Neural cell (in vitro differentiated cells): ENCODE measurements at regions not wholly inside any gene's neighbourhood (a gene's known extent, or its start where the extent isn't known, plus 50 kb on each side); places are given as distances from the start of the nearest gene placed in this dataset.
A peak's percentile ranks its signal among the peaks of the same experiment; 100 is the strongest.

ENCODE experiments used
- H2AFZ ChIP-seq: fragments of 200-600, 300-800 bp; sonication (generic), shearing (Covaris generic); 2 replicates; pipeline ENCODE4 v1.6.0; 2014; ENCODE audit warnings: low read depth, mild to moderate bottlenecking, antibody characterized with exemption, low read length, moderate library complexity
- H3F3A ChIP-seq: fragments of 200-600 bp; shearing (Covaris generic); 2 replicates; pipeline ENCODE4 v1.6.1; 2016; ENCODE audit warnings: mild to moderate bottlenecking, moderate library complexity, mixed read lengths, antibody characterized with exemption, low read length; ENCODE audit not compliant: insufficient read depth, poor library complexity, severe bottlenecking
- H3K27ac ChIP-seq: fragments of 200-600, 300-800 bp; sonication (generic), shearing (Covaris generic); 2 replicates; pipeline ENCODE4 v1.5.1; 2014; ENCODE audit warnings: mild to moderate bottlenecking, low read length, moderate library complexity
- H3K27me3 ChIP-seq: fragments of 300-800, 200-600 bp; sonication (generic), shearing (Covaris generic); 2 replicates; pipeline ENCODE4 v1.6.0; 2014; ENCODE audit warnings: mild to moderate bottlenecking, low read depth, low read length, moderate library complexity; ENCODE audit not compliant: insufficient read depth
- H3K36me3 ChIP-seq: fragments of 300-800, 200-600 bp; sonication (generic), shearing (Covaris generic); 2 replicates; pipeline ENCODE4 v1.5.1; 2014; ENCODE audit warnings: mild to moderate bottlenecking, antibody characterized with exemption, low read length, moderate library complexity; ENCODE audit not compliant: insufficient read depth
- H3K4me2 ChIP-seq: fragments of 300-800, 200-600 bp; sonication (generic), shearing (Covaris generic); 2 replicates; pipeline ENCODE4 v1.6.0; 2014; ENCODE audit warnings: mild to moderate bottlenecking, low read length
- H3K4me3 ChIP-seq: fragments of 300-800, 200-600 bp; sonication (generic), shearing (Covaris generic); 2 replicates; pipeline ENCODE4 v1.5.1; 2014; ENCODE audit warnings: mild to moderate bottlenecking, low read length, moderate library complexity
- H3K79me2 ChIP-seq: fragments of 200-600 bp; shearing (Covaris generic); replicated peaks from 2 replicates; pipeline ENCODE4 v1.6.0; 2014; ENCODE audit warnings: mild to moderate bottlenecking, low read length, moderate library complexity; ENCODE audit not compliant: insufficient read depth
- H3K9ac ChIP-seq: fragments of 300-800, 200-600 bp; sonication (generic), shearing (Covaris generic); 2 replicates; pipeline ENCODE4 v1.6.1; 2016; ENCODE audit warnings: mild to moderate bottlenecking, low read length, mixed read lengths
- H3K9me2 ChIP-seq: fragments of 200-600 bp; shearing (Covaris generic); 2 replicates; pipeline ENCODE4 v1.6.1; 2016; ENCODE audit warnings: mild to moderate bottlenecking, low read length, mixed read lengths; ENCODE audit not compliant: insufficient read depth
- H3K9me3 ChIP-seq: fragments of 200-600, 300-800 bp; sonication (generic), shearing (Covaris generic); 2 replicates; pipeline ENCODE4 v1.6.1; 2016; ENCODE audit warnings: mild to moderate bottlenecking, mixed run types, low read length, moderate library complexity, mixed read lengths
- H4K20me1 ChIP-seq: fragments of 200-600 bp; shearing (Covaris generic); 2 replicates; pipeline ENCODE4 v1.6.1; 2016; ENCODE audit warnings: mild to moderate bottlenecking, mixed run types; ENCODE audit not compliant: insufficient read depth
- EP300 ChIP-seq: fragments of 450-650 bp; conservative IDR thresholded peaks from 2 replicates; pipeline ENCODE4 v1.6.1; 2014; ENCODE audit warnings: antibody characterized with exemption, mild to moderate bottlenecking, moderate library complexity; ENCODE audit not compliant: poor library complexity, severe bottlenecking
- EZH2 ChIP-seq: fragments of 200-600, 300-800 bp; shearing (Covaris generic), sonication (generic); IDR thresholded peaks from 2 replicates; pipeline ENCODE4 v1.6.1; 2014; ENCODE audit warnings: antibody characterized with exemption, low read length, borderline replicate concordance, mild to moderate bottlenecking; ENCODE audit not compliant: insufficient read depth, poor library complexity, severe bottlenecking
- MXI1 ChIP-seq: fragments of 450-650 bp; conservative IDR thresholded peaks from 2 replicates; pipeline ENCODE4 v1.6.1; 2014; ENCODE audit warnings: antibody characterized with exemption, mild to moderate bottlenecking; ENCODE audit not compliant: poor library complexity, severe bottlenecking
- POLR2AphosphoS5 ChIP-seq: IDR thresholded peaks from 2 replicates; pipeline ENCODE4 v1.6.1; 2012
- RAD21 ChIP-seq: fragments of 450-650 bp; conservative IDR thresholded peaks from 2 replicates; pipeline ENCODE4 v1.6.1; 2014; ENCODE audit warnings: antibody characterized with exemption, mild to moderate bottlenecking, moderate library complexity
- SMC3 ChIP-seq: fragments of 450-650 bp; conservative IDR thresholded peaks from 2 replicates; pipeline ENCODE4 v1.6.1; 2014; ENCODE audit warnings: antibody characterized with exemption, mild to moderate bottlenecking, moderate library complexity; ENCODE audit not compliant: poor library complexity
- TAF1 ChIP-seq: IDR thresholded peaks from 2 replicates; pipeline ENCODE4 v1.6.1; 2012; ENCODE audit warnings: low read depth
- TF ChIP-seq, protein P1 (sequence below): fragments of 450-650 bp; IDR thresholded peaks from 2 replicates; pipeline ENCODE4 v1.5.1; 2014; ENCODE audit warnings: antibody characterized with exemption, mild to moderate bottlenecking, moderate library complexity; ENCODE audit not compliant: poor library complexity, severe bottlenecking
- TF ChIP-seq, protein P2 (sequence below): IDR thresholded peaks from 2 replicates; pipeline ENCODE4 v1.6.1; 2012; ENCODE audit warnings: borderline replicate concordance

DNA sequence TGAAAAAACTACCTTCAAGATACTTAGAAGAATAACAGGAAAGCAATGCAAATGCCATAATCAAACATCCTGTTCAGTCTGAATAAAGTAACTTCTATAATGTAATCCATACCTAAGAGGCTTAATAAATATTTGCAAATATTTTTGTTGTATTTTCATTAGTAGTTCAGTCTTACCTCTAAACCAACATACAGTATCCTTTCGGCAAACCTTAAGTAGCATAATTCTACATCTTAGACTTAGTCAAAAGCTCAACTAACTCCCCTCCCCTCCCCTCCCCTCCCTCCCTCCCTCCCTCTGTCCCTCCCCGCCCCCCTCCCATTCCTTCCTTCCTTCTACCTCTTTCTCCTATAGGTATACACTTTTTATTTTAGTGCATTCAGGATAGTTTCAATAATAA, 1373.2 kb downstream of the SUCLG1 start:
- no peak overlapping the region for H3K27ac ChIP-seq
- no peaks in the 10 kb centered on the region for H4K20me1 ChIP-seq
- H3K4me3 ChIP-seq = no peak overlapping the region
- H3K9ac ChIP-seq = no peak overlapping the region
- no peaks in the 10 kb centered on the region for H3K9me3 ChIP-seq
- H3F3A ChIP-seq = no peaks in the 10 kb centered on the region
- no peak overlapping the region for H3K4me2 ChIP-seq
- TF ChIP-seq EZH2 (no peak), EP300 (no peak), RAD21 (no peak), SMC3 (no peak), POLR2AphosphoS5 (no peak), MXI1 (no peak), TAF1 (no peak)
- TF ChIP-seq, protein P1, sequence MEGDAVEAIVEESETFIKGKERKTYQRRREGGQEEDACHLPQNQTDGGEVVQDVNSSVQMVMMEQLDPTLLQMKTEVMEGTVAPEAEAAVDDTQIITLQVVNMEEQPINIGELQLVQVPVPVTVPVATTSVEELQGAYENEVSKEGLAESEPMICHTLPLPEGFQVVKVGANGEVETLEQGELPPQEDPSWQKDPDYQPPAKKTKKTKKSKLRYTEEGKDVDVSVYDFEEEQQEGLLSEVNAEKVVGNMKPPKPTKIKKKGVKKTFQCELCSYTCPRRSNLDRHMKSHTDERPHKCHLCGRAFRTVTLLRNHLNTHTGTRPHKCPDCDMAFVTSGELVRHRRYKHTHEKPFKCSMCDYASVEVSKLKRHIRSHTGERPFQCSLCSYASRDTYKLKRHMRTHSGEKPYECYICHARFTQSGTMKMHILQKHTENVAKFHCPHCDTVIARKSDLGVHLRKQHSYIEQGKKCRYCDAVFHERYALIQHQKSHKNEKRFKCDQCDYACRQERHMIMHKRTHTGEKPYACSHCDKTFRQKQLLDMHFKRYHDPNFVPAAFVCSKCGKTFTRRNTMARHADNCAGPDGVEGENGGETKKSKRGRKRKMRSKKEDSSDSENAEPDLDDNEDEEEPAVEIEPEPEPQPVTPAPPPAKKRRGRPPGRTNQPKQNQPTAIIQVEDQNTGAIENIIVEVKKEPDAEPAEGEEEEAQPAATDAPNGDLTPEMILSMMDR = no peak
- TF ChIP-seq, protein P2, sequence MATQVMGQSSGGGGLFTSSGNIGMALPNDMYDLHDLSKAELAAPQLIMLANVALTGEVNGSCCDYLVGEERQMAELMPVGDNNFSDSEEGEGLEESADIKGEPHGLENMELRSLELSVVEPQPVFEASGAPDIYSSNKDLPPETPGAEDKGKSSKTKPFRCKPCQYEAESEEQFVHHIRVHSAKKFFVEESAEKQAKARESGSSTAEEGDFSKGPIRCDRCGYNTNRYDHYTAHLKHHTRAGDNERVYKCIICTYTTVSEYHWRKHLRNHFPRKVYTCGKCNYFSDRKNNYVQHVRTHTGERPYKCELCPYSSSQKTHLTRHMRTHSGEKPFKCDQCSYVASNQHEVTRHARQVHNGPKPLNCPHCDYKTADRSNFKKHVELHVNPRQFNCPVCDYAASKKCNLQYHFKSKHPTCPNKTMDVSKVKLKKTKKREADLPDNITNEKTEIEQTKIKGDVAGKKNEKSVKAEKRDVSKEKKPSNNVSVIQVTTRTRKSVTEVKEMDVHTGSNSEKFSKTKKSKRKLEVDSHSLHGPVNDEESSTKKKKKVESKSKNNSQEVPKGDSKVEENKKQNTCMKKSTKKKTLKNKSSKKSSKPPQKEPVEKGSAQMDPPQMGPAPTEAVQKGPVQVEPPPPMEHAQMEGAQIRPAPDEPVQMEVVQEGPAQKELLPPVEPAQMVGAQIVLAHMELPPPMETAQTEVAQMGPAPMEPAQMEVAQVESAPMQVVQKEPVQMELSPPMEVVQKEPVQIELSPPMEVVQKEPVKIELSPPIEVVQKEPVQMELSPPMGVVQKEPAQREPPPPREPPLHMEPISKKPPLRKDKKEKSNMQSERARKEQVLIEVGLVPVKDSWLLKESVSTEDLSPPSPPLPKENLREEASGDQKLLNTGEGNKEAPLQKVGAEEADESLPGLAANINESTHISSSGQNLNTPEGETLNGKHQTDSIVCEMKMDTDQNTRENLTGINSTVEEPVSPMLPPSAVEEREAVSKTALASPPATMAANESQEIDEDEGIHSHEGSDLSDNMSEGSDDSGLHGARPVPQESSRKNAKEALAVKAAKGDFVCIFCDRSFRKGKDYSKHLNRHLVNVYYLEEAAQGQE = no peak
- no peak overlapping the region for H2AFZ ChIP-seq
- H3K9me2 ChIP-seq = no peaks in the 10 kb centered on the region
- no peaks in the 10 kb centered on the region for H3K36me3 ChIP-seq
- H3K27me3 ChIP-seq = no peaks in the 10 kb centered on the region
- no peaks in the 10 kb centered on the region for H3K79me2 ChIP-seq

DNA sequence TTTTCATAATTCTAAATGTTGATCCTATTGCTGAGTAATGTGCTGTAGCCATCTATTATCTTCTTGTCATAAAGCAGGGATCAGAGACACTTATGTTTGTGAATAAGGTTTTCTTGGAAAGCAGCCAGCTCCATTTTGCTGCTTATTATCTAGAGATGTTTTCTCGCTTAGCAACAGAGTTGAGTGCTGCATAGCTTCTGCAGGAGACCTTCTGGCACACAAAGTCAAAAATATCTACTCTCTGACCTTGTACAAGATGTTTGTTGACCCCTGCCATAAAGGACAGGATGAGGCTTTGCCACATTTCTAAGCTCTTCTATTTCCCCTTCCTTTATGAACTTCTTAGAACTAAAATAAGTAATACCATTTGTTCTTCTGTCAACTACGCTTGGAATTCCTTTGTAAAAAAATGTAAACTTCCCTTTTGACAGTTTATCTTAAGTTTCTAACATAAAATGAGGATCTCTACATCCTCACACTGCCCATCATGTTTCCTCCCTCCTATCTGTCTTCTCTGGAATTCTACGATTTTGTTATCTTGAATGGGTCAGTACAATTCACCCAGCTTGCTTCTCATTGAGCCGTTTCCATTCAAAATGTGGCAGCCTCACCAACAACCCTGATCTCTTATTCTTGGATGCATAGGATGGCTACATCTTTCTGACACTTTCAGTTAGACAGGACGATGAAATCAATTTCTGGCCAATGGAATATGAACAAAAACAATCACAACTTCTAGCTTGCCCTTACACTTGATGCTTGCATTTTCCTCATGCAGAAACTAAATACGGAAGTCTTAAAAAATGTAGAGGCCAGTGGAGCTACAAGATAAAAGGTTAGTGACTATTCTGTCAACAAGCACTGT, 1377.0 kb downstream of the SUCLG1 start:
- TF ChIP-seq POLR2AphosphoS5 = no peak
- TF ChIP-seq SMC3 = no peak
- TF ChIP-seq, protein P2 = no peak
- TF ChIP-seq RAD21 = no peak
- TF ChIP-seq, protein P1 = no peak
- TF ChIP-seq EZH2 = no peak
- no peak for TF ChIP-seq EP300
- no peak for TF ChIP-seq TAF1
- no peak for TF ChIP-seq MXI1
- Histone ChIP-seq H3K9me3 (no peaks in the 10 kb centered on the region), H2AFZ (no peak overlapping the region), H4K20me1 (no peaks in the 10 kb centered on the region), H3K4me3 (no peak overlapping the region), H3K9me2 (no peaks in the 10 kb centered on the region), H3K27ac (peak overlapping the region; percentile 33), H3K4me2 (no peak overlapping the region), H3F3A (no peaks in the 10 kb centered on the region), H3K27me3 (no peaks in the 10 kb centered on the region), H3K79me2 (no peaks in the 10 kb centered on the region), H3K36me3 (no peaks in the 10 kb centered on the region), H3K9ac (no peak overlapping the region)
